HEK293T (cell line): ENCODE measurements at regions not wholly inside any gene's neighbourhood (a gene's known extent, or its start where the extent isn't known, plus 50 kb on each side); places are given as distances from the start of the nearest gene placed in this dataset.

Experiments used
- CTCF ChIA-PET: fragments of 350-600 bp; formaldehyde crosslinking; extraction: SDS; loops from one replicate; lab custom pipeline; 2021; ENCODE audit warnings: antibody characterized with exemption, inconsistent platforms; lab: Yijun Ruan, JAX
- POLR2A ChIA-PET: fragments of 350-600 bp; formaldehyde crosslinking; extraction: SDS; loops from one replicate; lab custom pipeline; 2020; ENCODE audit warnings: antibody characterized with exemption, inconsistent platforms; lab: Yijun Ruan, JAX
- DNase-seq: peaks from one replicate; pipeline ENCODE4 v3.0.0; 2012; ENCODE audit warnings: mixed read lengths; ENCODE audit errors: extremely low spot score
- ARNT ChIP-seq: fragments of 450-650 bp; IDR thresholded peaks from 2 replicates; pipeline ENCODE4 v1.6.1; 2017; ENCODE audit warnings: mild to moderate bottlenecking
- BHLHE40 ChIP-seq: fragments of 450-650 bp; IDR thresholded peaks from 2 replicates; pipeline ENCODE4 v1.6.1; 2016; ENCODE audit warnings: mild to moderate bottlenecking, moderate library complexity, borderline replicate concordance
- CTBP1 ChIP-seq: fragments of 450-650 bp; IDR thresholded peaks from 2 replicates; pipeline ENCODE4 v1.6.1; 2016; ENCODE audit warnings: borderline replicate concordance
- ELF4 ChIP-seq: fragments of 450-650 bp; IDR thresholded peaks from 2 replicates; pipeline ENCODE4 v1.6.1; 2017; ENCODE audit warnings: antibody characterized with exemption
- FOXA1 ChIP-seq: fragments of 450-650 bp; IDR thresholded peaks from 2 replicates; pipeline ENCODE4 v1.6.1; 2016; ENCODE audit warnings: mild to moderate bottlenecking
- FOXK2 ChIP-seq: fragments of 450-650 bp; IDR thresholded peaks from 2 replicates; pipeline ENCODE4 v1.6.1; 2016; ENCODE audit warnings: mild to moderate bottlenecking
- FOXM1 ChIP-seq: fragments of 450-650 bp; IDR thresholded peaks from 2 replicates; pipeline ENCODE4 v1.6.1; 2017; ENCODE audit warnings: mild to moderate bottlenecking, borderline replicate concordance
- HDGF ChIP-seq: fragments of 450-650 bp; IDR thresholded peaks from 2 replicates; pipeline ENCODE4 v1.6.1; 2017; ENCODE audit warnings: antibody characterized with exemption, borderline replicate concordance
- L3MBTL2 ChIP-seq: fragments of 450-650 bp; conservative IDR thresholded peaks from 2 replicates; pipeline ENCODE4 v1.6.1; 2016; ENCODE audit warnings: mild to moderate bottlenecking
- LEF1 ChIP-seq: fragments of 450-650 bp; IDR thresholded peaks from 2 replicates; pipeline ENCODE4 v1.6.1; 2017; ENCODE audit warnings: mild to moderate bottlenecking, borderline replicate concordance
- NFRKB ChIP-seq: fragments of 450-650 bp; IDR thresholded peaks from 2 replicates; pipeline ENCODE4 v1.6.1; 2016; ENCODE audit warnings: mild to moderate bottlenecking, moderate library complexity
- SP1 ChIP-seq: fragments of 450-650 bp; IDR thresholded peaks from 2 replicates; pipeline ENCODE4 v1.6.1; 2017
- SUZ12 ChIP-seq: fragments of 450-650 bp; IDR thresholded peaks from 2 replicates; pipeline ENCODE4 v1.6.1; 2016; ENCODE audit warnings: mild to moderate bottlenecking
- TARDBP ChIP-seq: fragments of 450-650 bp; IDR thresholded peaks from 2 replicates; pipeline ENCODE4 v1.6.1; 2016
- ZNF384 ChIP-seq: fragments of 450-650 bp; IDR thresholded peaks from 2 replicates; pipeline ENCODE4 v1.6.1; 2016
- TF ChIP-seq, protein P1 (sequence below): fragments of 450-650 bp; IDR thresholded peaks from 2 replicates; pipeline ENCODE4 v1.6.1; 2016

DNA sequence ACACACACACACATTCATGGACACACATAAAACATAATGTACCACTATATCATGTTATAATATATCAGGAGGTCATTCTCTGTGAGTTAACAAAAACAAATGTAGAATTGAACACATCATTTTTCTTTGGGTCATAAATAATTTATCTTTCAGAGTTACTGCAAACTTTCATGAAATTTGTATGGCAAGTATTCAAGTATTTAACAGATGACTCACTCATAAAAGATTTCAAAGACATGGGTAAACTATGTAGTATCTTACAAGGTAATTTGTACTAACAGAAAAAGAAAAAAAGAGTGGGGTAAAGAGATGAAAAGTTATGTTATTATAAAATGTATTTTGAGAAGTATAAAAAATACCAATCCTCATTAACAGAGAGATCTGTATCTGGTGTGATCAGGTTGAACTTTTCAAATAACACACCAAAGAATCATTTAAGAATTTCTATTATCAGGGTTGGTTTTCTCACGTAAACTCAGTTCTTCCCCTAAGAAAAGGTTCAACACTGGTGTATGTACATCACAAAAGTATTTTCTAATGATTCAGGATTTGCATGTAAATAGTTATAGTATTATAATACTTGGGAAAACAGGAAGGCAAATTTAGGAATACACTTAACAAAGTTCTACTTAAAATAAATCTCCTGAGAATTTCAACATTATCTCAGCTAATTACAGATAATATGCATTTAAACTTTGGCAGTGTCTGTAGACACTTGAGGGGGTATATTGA is 933.1 kb upstream of the LRRN3 start:
- DNase-seq = no peak
- TF ChIP-seq ZNF384 (no peak), LEF1 (no peak), HDGF (no peak), FOXM1 (no peak), TARDBP (no peak), SP1 (no peak), CTBP1 (no peak), BHLHE40 (no peak)
- TF ChIP-seq, protein P1, sequence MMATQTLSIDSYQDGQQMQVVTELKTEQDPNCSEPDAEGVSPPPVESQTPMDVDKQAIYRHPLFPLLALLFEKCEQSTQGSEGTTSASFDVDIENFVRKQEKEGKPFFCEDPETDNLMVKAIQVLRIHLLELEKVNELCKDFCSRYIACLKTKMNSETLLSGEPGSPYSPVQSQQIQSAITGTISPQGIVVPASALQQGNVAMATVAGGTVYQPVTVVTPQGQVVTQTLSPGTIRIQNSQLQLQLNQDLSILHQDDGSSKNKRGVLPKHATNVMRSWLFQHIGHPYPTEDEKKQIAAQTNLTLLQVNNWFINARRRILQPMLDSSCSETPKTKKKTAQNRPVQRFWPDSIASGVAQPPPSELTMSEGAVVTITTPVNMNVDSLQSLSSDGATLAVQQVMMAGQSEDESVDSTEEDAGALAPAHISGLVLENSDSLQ = no peak
- POLR2A ChIA-PET = no interaction called here
- CTCF ChIA-PET = no interaction called here

DNA sequence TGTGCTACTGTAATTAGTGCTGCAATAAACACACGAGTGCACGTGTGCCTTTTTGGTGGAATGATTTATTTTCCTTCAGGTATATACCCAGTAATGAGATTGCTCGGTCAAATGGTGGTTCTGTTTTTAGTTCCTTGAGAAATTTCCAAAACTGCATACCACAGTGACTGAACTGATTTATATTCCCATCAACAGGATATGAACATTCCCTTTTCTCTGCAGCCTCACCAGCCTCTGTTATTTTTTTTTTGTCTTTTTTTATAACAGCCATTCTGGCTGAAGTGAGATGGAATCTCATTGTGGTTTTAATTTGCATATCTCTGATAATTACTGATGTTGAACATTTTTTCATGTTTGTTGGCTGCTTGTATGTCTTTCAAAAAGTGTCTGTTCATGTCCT is 922.9 kb upstream of the LRRN3 start:
- no peak for TF ChIP-seq BHLHE40
- TF ChIP-seq SP1 = no peak
- TF ChIP-seq NFRKB = no peak
- no peak for TF ChIP-seq FOXA1
- TF ChIP-seq LEF1 = no peak
- TF ChIP-seq FOXM1 = no peak
- no peak for TF ChIP-seq TARDBP
- no peak for DNase-seq
- ChIA-PET CTCF (no interaction called here), POLR2A (no interaction called here)

DNA sequence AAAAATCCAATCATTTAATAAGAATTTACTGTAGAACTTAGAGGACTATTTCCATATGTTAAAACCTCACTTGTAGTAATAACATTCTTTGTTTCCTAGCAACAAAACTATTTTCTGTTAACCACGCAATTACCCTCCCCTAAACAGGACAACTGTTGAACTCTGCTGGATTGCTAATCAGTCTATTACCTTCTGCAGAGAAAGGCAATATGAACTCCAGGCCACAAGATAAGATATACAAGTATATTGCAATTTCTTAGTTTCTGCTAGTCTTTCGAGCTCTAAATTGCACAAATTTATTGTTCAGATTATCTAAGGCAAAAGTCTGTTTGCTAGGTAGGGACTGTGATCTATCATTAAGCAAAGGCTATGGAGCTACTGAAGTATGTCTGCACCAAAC is 920.1 kb upstream of the LRRN3 start:
- ChIA-PET CTCF (no interaction called here), POLR2A (no interaction called here)
- TF ChIP-seq HDGF = no peak
- TF ChIP-seq, protein P1 = no peak
- TF ChIP-seq NFRKB = no peak
- TF ChIP-seq FOXM1 = no peak
- no peak for TF ChIP-seq TARDBP
- TF ChIP-seq FOXK2 = no peak
- TF ChIP-seq ELF4 = no peak
- TF ChIP-seq LEF1 = no peak
- TF ChIP-seq BHLHE40 = no peak
- no peak for TF ChIP-seq SP1
- no peak for TF ChIP-seq ZNF384
- TF ChIP-seq CTBP1 = no peak
- DNase-seq = no peak

DNA sequence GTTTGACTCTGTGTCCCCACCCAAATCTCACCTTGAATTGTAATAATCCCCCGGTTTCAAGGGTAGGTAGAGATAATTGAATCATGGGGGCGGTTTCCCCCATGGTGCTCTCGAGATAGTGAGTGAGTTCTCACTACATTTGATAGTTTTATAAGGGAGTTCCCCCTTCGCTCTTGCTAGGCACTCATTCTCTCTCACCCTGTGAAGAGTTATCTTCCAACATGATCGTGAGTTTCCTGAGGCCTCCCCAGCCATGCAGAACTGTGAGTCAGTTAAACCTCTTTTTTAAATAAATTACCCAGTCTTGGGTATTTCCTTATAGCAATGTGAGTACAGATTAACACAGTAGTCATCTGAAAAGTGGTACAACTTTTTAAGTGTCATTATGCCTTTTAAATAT is 913.5 kb upstream of the LRRN3 start:
- ChIA-PET CTCF (no interaction called here), POLR2A (no interaction called here)
- TF ChIP-seq SUZ12 (no peak), SP1 (no peak), NFRKB (no peak), CTBP1 (no peak), LEF1 (no peak), HDGF (no peak), ARNT (no peak), FOXM1 (no peak), FOXK2 (no peak), ZNF384 (no peak), FOXA1 (no peak), BHLHE40 (no peak), ELF4 (no peak), L3MBTL2 (no peak)
- TF ChIP-seq, protein P1 = no peak
- DNase-seq = no peak

DNA sequence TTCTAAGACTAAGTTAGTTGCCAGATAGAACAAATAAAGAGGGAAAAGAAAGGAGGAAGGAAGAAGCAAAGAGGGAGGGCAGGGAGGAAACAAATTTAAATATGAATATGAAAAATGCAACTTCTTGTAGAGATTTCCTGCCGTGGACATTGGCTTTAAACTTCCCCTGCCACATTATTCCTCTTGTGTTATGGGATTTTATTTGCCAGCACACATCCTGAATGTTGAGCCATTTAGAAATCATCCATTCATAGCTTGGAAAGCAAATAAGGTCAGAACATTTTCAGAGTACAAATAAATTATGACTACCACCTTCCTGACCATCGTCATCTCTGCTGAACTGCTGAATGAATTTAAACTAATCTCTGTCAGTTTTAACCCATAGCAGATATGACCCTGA is 911.9 kb upstream of the LRRN3 start:
- ChIA-PET POLR2A (no interaction called here), CTCF (no interaction called here)
- DNase-seq = no peak

More for the DNA sequence above, 911.9 kb upstream of the LRRN3 start:
- no peak for TF ChIP-seq HDGF
- TF ChIP-seq ELF4 = no peak
- TF ChIP-seq FOXM1 = no peak
- no peak for TF ChIP-seq FOXA1
- TF ChIP-seq SP1 = no peak
- TF ChIP-seq ARNT = no peak
- TF ChIP-seq L3MBTL2 = no peak
- TF ChIP-seq LEF1 = no peak
- TF ChIP-seq CTBP1 = no peak
- TF ChIP-seq, protein P1 = no peak
- TF ChIP-seq BHLHE40 = no peak
- no peak for TF ChIP-seq TARDBP
- no peak for TF ChIP-seq ZNF384
- TF ChIP-seq SUZ12 = no peak
- TF ChIP-seq NFRKB = no peak
